GM04504 (cell line): ENCODE measurements at regions not wholly inside any gene's neighbourhood (a gene's known extent, or its start where the extent isn't known, plus 50 kb on each side); places are given as distances from the start of the nearest gene placed in this dataset.

Source experiments
- DNase-seq: peaks from one replicate; pipeline ENCODE4 v3.0.0-alpha.2; 2012; ENCODE audit warnings: low read depth

DNA sequence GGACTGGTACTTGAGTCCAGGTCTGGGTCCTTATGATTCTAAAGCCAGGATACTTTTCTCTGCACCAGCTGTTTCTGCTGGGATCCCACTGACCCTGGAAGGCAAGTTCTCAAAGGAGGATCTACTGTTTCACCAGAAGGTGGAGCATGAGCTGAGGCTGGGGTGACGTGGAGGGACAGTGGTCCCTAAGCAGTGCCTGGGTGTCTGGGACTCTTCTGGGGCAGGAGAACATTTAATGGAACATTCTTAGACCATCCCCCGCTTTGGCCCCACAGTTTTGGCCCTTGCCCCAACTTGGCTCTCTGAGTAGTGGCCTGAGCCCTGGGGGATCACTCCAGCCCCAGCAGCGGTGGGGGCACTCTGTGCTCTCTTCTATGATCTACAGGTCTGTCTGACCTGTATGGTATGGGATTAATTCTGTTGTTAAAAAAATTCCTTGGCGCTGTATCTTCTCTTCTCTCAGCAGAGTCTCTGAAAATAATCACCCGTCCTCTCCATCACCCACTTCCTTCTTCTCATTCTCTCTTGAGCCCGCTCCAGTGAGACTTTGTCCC is 60.3 kb upstream of the CSF3R start:
- DNase-seq = no peak

DNA sequence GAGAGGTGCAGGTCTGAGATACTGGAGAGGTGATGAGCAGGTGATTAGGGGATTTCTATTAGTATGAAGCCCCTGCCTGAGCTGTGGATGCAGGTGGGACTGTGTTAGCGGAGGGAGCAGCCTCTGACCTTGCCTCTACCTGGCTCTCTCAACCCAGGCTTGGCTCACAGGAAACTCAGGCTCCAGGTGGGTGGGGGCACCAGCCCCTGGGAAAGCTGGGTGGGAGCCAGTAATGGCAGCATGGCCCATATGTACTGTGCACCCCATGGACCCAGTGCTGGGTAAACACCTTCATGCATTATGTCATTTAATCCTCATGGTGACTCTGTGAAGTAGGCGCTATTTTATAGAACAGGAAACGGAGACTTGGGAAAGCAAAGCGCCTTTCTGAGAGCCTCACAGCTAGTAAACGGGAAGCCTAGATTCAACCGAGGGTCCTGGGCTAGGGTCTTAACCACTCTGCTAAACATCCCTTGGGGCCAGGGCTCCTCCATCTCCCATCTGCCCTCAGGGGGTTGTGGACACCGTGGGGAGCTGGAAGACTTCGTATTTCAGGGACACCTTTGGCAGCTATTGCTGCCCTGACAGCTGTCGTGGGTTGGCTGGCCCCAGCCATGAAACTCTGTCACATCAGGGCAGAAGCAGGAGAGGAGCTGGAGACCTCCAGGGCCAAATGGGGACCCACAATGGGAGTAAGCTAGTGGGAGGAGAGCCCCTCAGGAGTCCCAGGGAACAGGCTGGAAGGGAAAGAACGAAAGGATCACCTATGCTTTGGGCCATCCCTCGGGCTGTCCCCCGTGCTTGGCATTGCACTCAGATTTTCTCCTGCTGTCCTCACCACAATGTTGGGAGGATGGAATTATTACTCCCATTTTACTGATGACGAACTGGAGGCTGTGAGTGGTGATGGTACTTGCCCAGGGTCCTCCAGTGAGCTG is 59.6 kb upstream of the CSF3R start:
- DNase-seq = no peak

DNA sequence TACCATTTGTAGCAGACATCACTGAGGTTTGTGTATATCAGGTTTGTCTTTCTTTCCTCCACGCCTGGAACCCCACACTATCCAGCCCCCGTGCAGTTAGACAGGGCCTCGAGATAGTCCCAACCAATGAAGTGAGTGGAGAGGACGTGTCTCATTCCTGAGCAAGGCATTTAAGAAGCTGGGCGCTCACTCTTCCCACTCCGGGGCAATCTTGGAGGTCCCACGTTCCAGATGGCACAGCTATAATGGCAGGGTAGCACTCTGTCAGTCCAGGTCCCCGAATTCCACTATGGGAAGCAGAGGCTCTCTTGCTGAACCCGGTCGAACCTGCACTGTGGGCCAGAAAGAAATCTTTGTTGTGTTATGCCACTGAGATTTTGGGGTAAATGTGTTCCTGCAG is 57.3 kb upstream of the CSF3R start:
- no peak for DNase-seq

DNA sequence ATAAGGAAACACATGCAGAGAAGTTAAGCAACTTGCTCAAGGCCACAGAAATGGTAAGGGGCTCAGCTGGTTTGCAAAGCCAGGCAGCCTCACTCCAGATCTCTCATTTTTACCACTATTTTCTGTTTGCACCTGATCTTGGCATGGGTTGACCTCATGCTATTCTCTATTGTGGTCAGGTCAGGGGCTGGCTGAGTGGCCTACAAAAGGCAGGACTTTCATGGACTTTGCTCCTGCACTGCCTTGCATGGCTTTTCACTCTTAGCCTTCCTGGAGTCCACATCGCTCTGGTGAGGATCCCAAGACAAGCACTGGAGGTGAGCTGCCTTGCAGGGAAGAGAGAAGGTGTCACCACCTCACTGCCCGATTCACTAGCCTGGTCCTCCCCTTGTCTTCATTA is 56.8 kb upstream of the CSF3R start:
- no peak for DNase-seq

DNA sequence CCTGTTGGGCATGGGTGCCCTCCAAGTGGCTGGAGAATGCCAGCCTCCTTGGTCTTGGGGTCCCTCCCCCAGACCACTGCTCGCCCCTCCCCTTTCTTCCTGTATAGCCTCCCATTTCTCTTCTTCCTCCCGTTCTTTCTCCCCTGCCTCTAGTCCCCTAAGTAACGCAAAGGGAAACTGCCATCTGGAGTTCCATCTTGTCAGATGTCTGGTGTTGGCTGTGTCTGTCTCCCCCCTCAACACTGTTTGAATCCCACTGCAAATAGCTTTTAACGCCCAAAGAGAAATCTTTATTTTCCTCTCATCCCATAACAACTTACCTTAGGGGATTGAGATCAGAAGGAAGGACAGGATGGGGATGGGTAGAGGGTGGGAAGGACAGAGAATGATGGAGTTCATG is 55.3 kb upstream of the CSF3R start:
- DNase-seq = no peak

DNA sequence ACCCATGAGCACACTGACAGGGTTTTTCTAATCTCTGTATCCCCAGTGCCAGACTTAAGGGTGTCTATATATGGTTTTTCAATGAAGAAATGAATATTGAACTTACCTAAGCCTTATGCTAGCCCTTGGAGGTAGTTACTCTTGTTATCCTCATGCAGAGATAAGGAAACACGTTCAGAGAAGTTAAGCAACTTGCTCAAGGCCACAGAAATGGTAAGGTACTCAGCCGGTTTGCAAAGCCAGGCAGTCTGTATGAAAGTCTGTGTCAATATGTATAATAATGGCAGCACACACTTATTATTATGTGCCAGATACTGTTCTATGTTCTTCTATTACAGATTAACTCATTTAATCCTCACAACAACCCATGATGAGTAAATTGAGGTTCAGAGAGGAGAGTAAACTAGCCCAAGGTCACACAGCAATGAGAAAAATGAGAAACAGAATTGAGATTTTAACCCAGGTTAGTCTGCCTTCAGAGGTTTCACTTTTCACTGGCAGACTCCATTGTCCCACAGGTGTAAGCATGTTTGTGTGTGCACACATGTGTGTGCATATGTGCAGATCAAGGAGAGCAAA is 54.6 kb upstream of the CSF3R start:
- DNase-seq = no peak

DNA sequence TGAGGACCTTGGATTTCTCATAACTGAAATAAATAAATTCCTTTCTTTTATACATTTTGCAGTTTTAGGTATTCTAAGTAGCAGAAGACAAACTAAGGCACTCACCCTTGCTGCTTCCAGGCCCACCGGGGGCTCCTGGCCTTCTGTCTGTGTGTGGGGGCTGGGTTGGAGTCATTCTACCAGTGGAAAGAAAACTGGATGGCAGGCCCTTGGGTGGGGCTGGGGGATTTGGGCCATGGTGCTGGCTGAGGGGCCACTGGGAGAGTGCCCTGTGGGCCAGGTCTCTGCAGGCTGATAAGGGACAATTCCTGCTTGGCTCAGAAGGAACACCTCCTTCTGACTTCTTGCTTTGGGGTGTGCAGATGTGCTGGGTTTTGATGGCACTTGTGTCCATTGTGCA is 54.0 kb upstream of the CSF3R start:
- DNase-seq = no peak

DNA sequence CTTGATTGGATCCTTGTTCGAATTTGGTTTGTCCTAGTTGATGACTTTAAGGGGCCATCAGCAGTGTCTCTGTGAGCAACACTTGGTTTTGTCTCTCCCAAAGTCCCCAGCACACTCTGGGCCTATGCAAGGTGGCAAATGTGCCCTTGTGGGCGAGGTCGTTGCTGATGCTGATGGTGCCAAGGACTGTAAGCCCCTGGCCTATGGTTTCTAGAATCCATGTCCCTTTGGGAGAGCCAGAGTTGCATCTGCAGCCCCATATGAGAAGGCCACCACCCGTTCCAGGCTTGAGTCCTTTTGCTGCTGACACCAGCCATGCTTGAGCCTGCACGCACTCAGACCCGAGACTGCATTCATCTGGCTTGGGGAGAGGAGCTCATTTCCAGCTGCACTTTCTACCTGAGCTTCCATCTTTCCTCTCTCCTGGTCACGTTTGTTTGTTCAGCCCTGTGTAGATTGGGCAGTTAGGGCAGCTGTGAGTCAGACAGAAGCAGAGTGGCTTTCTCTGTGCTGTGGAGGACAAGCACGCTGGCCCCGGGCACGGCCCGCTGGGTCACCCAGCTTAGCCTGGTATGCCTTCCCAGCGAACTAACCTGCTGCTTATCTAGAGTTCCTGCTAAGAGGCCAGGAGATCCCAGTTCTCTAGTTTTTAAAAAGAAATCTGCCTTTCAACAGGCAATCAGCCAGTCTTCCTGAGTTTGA is 52.1 kb upstream of the CSF3R start:
- DNase-seq = no peak

DNA sequence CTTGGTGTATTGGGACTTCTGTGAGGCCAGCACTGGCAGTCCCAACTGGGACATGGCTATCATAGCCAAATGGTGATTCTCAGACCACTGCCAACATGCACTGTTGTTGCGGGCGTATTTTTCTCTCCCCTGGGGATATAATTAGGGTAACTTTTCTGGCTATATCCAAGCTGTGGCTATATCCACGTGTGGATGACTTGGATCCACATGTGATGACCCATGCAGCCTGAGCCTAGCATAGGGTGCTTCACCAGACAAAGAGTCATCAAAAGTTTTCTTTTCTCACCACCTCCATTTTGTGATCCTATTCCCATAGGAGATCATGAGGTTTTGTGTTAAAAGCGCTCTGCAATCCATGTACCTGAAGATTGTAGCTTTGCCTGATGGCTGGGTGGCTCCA is 51.2 kb upstream of the CSF3R start:
- DNase-seq = no peak

DNA sequence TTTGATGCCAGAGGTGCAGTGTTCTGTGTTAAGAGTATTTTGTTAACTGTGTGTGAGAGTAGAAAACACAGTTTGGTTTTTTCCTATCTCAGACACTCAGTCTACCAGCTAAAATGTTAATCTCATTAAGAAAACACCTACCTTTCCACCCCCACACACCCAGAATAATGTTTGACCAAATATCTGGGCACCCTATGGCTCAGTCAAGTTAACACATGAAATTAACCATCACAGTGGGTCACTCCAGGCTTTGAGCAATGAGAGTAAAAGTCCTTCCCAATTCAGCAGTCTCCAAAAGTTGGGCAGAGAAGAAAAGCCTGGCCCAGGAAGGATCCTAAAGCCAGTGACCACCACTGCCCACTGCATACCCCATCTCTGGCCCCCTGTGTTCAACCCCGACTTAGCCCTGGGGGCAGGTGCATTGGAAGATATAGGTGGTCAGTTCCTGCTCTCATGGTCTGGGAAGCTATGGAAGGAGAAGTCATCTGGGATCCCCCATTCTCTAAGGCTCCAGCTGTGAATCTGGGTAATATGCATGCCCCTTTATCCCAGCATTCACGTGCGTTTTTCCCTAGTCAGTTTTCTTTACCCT is 50.2 kb upstream of the CSF3R start:
- no peak for DNase-seq
